GM18868 (cell line): ENCODE measurements at regions not wholly inside any gene's neighbourhood (a gene's known extent, or its start where the extent isn't known, plus 50 kb on each side); places are given as distances from the start of the nearest gene placed in this dataset.

ENCODE experiments used
- ATAC-seq: cut with Tn5 transposase; IDR thresholded peaks from one replicate; pipeline ENCODE4 v1.9.1; 2021; ENCODE audit warnings: mild to moderate bottlenecking, moderate library complexity; ENCODE audit not compliant: unreplicated experiment

DNA sequence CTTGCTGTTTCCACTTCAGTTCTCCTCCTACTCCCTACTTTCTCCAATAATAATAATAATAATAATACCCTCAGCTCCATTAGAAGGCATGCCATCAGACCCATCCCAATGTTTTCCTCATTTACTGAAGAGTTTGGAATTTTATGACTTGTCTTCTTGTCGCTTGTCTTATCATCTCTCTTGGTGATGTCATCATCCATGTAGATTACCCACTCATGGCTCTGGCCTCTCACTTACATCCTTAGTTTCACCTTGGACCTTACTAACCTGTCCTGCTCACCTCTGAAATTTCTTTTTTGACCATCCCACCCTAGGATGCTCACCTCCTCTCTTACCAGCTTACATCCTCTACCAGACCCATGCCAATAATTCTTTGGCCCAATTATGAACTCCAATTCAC lies 329.3 kb downstream of the ACTL7B start:
- no peak for ATAC-seq

DNA sequence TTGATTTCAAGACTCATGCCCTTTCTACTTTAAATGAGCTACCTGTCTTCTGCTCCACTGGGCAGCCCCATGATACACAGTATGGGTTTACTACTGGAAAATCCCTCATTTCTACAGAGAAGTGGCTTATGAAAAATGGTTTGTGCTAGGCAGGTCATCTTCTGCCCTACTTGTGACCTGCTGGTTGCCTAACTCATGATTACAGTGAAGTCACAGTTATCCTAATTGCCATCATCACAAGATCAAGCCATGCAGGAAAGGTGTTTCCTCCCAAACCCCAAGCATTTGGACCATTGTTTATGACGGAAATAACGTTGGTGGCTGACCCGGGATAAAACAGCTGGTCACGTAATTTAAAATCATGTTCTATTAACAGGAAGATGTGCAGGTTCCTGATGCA lies 330.6 kb downstream of the ACTL7B start:
- no peak for ATAC-seq

DNA sequence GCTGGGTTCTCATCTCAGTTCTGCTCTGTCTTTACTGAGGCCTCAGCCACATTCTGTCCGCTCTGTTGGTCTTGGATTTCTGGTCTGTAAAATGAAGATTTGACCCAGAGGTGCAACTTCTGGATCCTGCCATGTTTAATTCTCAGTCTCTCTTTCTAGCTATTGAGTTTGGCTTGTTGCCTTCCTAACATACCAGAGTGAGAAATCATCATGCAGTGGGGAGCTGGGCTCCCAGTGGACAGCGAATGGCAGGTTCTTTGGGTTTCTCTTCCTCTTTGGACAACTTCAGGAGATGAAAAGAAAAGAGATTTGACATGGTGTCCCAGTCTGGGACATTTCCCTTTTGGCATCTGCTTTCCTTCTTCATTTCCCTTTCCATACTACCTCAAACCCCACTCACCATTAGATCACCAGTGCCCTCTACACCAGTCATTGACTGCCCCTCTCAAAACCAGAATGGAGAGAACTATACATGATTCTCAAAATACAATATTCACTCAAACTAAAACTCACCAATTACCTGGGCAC lies 334.7 kb downstream of the ACTL7B start:
- ATAC-seq: no peak

DNA sequence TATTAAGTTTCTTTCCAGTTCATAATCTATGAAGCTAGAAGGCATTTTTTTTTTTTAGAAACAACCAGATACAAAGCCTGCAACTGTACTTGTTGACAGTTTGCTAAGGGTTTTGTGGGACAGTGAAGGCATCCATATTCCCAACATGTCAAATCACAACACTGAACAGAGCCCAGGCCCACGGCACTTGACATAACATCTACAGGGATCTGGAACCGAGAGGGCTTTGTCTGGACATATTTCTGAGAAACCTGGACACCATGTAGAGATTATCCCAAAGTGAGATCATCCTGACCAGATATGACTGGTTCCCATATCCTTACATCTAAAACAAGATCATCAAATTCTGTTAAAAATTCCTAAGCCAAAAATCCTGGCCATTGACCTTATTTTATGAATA lies 336.3 kb downstream of the ACTL7B start:
- ATAC-seq: no peak

DNA sequence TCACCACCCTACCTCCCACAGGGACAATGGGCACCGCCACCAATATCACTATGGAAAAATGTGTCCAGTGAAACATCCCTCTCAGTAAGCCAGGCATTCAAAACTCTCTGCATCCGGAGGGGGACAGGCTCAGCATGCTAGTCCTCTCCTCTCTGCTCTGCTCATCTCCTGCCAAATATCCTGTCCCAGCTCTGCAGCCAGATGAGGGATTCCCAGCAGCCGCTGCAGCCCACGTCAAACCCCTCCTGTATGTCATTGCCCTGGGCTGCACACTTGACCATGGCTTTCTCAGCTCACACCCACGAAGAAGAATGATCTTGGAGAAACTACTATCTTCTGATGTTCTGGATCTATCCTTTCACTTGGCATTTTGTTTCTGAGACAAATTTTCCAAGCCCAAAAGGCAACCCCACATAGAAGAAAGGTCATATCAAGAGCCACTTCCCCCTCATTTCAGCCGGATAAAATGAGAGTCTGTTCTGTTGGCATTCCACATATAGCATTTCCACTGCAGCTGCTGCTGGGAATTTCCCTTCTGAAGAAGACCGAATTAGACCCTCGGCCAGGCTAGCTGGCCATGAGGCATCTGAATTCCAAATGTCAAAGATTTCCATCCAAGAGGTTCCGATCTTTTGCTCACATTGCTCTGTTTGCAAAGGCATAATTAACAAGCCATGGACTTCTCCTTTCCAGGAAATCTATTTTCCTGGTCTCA lies 338.0 kb downstream of the ACTL7B start:
- ATAC-seq: no peak

DNA sequence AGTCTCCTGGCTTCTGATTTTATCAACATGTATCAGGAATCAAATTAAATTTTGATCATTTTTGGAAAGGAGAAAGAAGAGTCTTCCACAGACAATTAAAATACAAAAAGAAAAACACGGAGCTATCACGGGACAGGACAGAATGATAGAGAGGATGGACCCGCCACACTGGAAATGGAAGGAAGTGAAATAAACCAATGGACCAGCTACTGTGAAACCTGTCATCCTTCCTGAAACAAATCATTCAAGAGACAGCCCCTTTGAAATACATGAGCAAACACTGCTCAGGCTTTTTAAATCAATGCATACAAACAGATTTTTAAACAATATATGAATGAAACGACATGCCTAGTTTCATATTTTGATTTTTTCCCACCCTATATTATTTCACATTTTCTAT lies 339.4 kb downstream of the ACTL7B start:
- ATAC-seq: no peak

DNA sequence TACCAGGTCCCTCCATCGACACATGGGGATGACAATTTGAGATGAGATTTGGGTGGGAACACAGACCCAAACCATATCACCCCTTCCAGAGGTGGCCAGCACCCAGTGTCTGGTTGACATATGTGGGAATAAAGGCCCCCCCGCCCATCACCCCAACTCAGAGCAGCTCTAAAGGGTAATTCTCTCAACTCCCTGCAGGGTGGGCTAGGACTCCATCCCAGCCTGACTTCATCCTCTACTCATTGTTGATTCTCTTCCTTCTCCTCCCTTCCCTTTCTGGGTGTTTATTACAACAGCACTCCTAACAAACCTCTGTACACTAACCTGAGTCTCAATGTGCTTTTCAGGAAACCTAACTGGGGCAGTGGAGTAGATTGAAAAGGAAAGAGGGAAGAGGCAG lies 339.9 kb downstream of the ACTL7B start:
- ATAC-seq: no peak

DNA sequence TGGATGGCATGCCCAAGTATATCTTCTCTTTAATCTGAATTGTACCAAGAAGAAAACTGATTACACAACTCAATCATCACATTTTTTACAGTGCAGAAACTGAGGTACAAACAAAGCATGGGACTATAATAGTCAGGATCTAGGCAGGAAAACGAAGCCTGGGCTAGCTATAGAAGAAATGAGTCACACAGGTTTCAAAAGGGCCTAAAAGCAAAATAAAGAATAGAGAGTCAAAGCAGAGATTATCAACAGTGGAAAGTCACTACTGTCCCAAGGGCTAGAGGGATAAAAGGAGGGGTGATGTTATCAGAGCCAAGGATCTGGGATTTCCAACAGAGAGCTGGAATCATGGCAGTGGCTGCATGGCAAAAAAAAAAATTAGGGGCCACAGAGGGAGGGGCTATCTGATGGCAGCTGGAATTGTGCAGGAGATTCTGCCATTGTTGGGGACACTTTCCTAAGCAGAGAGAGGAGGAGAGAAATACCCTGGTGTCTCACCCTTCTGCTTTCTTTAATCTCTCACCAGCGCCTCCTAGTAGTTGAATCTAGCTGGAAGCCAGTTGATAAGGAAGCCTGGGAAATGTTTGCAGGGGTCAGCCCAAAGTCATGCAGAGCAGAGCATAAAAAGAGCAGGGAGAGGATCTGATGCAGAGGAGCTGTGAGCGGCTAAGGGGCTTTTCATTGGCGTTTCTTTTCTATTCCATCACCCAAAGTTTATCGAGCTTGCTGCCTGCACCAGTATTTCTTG lies 343.2 kb downstream of the ACTL7B start:
- ATAC-seq: no peak

DNA sequence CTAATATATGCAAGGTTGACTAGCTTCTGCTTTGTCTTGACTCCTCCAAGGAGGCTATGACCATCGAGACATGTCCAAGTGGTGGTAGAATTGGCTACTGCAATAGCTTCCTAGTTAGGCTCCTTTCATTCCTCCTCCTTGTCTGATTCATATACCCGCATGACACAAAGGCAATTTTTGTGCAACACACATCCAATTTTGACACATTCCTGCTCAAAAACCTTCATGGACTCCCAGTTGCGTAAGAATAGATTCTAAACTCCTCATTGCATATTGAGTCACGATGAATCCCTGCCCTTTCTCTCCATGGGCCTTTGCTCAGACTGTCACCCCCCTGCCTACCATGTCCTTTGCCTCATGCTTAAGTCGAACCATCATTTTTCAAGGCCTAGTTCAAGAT lies 344.5 kb downstream of the ACTL7B start:
- no peak for ATAC-seq

DNA sequence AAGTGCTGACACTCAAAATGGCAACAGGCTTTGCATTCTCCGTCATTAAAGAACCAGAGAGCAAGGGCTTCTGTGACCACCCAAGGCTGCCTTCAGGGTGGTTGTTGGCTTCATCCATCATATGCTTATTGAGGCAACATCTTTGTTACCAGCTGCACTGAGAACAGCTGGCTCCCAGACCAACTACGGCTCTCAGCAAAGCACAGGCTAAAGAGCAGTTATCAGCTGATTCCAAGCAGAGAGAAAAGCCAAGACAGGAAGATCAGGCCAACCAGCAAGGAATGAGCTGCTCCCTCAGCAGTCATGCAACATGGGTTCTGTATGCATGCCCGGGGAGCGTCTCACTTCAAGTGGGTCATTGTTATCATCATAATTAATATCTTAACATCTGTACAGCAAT lies 358.9 kb downstream of the ACTL7B start:
- no peak for ATAC-seq

DNA sequence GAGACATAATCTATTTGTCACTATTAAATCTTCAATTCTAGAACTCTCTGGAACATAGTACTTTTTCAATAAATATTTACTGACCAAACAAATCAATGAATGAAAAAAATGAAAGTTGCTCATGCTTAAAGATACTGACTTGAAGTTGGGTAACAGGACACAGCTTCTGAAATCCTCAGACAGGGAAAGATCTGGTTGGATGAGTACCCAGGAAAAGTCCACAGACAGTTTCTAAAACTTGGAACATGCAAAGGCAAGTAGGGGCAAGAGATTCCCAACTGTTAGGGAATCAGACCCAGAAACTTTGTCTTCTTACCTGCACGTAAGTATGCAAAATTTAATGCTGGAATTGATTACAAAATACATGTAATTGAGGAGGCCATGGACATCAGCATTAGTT lies 366.2 kb downstream of the ACTL7B start:
- ATAC-seq: no peak

DNA sequence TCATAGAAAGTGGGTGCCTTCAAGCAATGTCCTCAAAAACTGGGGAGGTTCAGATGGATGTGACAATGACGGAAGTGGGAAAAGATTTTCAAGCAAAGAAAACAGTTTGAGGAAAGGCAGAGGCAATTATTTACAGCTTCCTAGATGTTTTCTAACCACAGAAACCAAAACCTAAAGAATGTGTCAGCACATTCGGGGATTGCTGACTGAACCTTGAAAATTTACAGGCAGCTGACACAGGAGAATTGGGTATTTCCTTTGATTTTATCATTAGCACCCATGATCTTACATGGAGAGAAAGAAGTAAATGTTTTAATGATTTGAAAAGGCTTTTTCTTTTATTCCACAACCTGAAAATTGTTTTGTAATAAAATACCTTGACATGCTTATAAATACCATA lies 369.0 kb downstream of the ACTL7B start:
- ATAC-seq: no peak

DNA sequence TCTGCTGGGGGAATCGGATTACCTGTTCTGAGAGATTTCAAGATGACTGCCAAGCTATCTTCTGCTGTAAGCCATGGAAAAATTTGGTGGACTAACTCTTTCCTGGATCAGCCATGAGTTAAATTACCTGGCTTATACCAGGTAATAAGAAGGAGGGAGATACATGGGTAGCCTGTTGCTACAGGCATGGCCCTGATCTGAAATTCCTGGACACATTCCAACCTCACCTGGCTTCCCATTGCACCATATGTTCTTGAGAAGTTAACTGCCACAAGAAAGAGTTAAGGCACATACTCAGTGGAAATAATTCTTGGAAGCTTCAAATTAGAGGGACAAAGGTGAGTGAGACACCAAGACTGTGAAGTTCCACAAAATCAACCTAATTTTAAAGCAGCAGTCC lies 371.3 kb downstream of the ACTL7B start:
- no peak for ATAC-seq

DNA sequence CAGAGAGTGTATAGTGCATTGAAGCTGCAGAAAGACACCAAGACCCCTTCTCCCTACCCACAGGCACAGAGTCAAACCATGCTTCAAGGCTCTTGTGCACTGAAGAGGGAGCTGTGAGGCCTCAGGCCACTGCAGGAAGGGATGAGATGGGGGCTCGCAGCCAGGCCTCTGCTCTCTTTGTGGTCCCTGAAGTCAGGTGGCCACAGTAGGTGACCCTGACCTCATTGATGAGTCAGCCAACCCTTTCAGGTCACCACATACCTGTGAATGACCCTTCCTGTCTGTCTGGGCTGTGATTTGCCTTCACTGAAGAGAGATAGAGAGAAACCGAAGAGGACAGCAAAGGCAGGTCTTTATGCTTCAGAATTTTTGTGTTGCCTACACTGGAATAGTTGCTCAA lies 372.1 kb downstream of the ACTL7B start:
- no peak for ATAC-seq

DNA sequence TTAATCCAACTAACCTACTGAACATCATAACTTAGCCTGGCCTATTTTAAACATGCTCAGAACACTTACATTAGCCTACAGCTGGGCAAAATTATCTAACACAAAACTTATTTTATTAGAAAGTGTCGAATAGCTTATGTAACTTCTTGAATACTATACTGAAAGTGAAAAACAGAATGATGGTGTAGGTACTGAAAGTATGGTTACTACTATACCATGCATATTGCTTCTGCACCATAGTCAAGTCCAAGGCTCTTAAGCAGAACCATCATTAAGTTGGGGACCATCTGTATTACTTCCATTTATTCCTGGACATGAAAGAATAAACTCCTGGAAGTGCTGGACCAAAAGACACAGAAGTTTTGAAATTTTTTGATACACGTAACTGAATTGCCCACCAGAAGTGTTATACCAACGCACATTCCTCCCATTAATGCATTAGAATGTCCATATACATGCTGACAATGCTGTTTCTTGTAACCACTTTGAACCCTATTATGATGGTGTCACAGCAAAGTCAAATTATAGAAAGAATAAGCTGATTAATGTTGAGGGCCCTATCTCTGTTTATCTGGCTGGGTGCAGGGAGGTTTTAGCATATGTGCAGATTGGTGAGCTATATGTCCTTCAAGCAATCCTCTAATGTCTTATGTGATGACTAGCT lies 375.7 kb downstream of the ACTL7B start:
- no peak for ATAC-seq

DNA sequence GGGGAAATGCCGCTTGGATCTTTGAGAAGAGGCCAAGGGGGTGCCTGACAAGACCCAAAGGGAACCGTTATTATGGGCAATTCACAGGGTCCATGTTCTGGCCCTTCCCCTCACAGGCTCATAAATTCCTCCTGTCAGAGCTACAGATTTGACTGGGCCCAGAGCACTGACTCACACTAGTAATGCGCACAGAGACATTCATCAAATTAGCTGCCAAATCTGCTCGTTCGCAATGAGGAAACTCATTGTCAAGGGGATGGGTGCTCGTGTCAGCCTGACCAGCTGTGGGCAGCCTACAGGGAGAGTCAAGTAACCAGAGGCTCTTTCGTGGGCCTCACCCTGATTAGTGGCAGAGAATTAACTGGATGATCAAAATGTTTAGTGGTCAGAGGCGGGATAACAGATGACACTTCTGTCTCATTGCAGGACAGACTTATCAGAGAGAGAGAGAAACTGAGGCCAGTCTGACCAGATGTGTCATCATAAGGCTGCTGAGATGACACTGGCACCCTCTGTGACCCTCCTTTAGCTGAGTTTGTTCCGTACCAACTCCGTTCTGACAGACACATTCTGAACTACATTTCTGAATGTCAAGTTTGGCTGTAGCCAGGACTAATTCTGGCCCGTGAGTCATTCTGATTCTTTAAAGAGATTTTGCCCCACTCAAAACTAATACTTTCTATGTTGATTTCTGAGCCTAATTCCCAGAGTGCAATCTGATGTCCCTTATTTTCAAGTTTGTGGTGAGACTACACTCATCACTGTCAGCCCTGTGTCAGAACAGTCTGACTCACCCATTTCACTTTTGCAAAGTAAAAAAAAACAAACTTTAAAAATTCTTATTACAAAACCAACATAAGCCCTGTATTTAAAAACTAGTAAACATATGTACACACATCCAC lies 377.1 kb downstream of the ACTL7B start:
- ATAC-seq: peak; percentile 90

DNA sequence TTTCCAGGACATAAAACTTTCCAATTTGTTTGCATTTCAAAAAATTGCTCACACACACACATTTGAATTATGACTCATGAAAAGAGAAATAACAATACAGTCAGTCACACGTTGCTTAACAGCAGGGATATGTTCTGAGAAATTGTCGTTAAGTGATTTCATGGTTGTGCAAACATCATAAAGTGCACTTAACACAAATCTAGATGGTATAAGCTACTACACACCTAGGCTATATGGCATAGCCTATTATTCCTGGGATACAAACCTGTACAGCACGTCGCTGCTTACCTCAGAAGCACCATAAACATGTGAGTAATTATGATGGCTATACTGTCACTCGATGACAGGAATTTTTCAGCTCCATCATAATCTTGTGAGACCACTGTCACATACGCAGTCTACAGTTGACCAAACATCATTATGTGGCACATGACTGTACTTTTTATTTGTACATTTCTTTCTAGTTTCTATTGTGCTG lies 378.2 kb downstream of the ACTL7B start:
- ATAC-seq: no peak

DNA sequence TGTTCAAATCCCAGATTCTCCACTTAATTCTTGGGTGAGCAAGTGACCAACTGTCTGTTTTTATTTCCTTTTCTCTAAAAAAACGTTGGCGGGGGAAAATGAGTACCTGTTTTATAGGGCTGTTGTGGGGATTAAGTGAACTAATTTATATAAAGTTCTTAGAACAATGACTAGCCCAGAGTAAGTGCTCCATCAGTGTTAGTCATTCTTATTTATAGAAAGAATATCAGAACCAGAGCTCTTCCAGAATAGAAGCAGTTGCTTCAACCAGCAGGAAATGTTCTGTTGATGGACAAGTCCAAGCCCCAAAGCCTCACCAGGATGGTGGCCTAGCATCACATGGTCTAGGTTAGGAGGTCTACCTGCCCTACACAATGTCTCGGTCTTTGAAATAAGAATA lies 379.2 kb downstream of the ACTL7B start:
- ATAC-seq: no peak

DNA sequence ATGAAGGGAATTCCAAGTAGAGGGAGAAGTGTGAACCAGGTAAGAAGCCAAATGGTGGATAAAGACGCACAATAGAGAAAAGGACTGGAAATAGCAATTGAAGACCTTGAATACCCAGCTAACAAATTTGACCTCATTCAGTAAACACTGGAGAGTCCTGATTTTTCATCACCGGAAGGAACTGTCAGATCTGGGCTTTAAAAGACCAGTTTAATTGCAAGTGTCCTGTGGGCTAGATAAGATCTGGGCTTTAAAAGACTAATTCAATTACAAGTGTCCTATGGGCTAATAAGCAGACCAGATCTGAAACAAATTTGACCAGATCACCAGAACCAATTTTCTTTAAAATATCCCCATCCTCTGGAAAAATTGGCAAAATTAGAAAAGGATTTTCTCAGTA lies 380.0 kb downstream of the ACTL7B start:
- ATAC-seq: no peak

DNA sequence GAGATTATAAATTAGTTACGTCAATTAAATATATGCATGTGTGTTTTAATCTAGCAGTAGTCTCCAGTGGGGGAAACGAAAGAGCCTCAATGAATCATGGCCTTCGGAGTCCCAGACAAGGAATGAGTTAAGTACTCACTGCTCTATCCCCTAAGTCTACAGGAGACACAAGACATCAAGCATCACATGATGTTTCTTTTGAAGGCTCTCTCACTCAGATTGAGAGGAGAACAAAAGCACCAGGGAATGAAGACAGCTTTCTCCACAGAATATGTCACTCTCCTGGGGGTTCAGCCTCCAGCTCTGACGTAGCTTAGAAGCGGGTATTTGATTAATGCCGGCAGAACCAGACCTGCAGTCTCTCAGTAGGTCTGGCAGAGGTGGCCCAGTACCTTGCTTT lies 381.4 kb downstream of the ACTL7B start:
- no peak for ATAC-seq
